IMR-90 (cell line): ENCODE measurements at regions not wholly inside any gene's neighbourhood (a gene's known extent, or its start where the extent isn't known, plus 50 kb on each side); places are given as distances from the start of the nearest gene placed in this dataset.

Source experiments
- ATAC-seq: fragments of 200-7000 bp; cut with Tn5 transposase; 2 replicates; pipeline ENCODE4 v1.9.1; 2020; ENCODE audit warnings: low read depth, mild to moderate bottlenecking, moderate library complexity
- BruUV-seq: library from RNA; stranded (reverse); fragments of 400-500 nt; replicated peaks from 2 replicates; lab custom pipeline; 2021; lab: Mats Ljungman, UMichigan
- CTCF ChIA-PET: fragments of 300-600 bp; formaldehyde crosslinking; extraction: SDS; loops from one replicate; lab custom pipeline; 2021; ENCODE audit warnings: antibody characterized with exemption; lab: Yijun Ruan, JAX
- POLR2A ChIA-PET: fragments of 300-600 bp; sonication (Branson Sonifier 250); formaldehyde crosslinking; loops from one replicate; lab custom pipeline; 2022; ENCODE audit warnings: antibody characterized with exemption; ENCODE audit not compliant: unreplicated experiment; lab: Charles Lee
- DNase-seq: peaks from one replicate; pipeline ENCODE4 v3.0.0; 2013
- H2AFZ ChIP-seq: replicated peaks from 2 replicates; pipeline ENCODE3; 2013; ENCODE audit warnings: low read length, mild to moderate bottlenecking; ENCODE audit not compliant: poor library complexity
- H2AK5ac ChIP-seq: 2 replicates; pipeline ENCODE4 v1.6.1; 2013; ENCODE audit warnings: low read depth, low read length, inconsistent platforms
- H2AK9ac ChIP-seq: replicated peaks from 2 replicates; pipeline ENCODE3; 2013; ENCODE audit warnings: mild to moderate bottlenecking, low read depth, low read length, moderate library complexity; ENCODE audit not compliant: poor library complexity
- H2BK120ac ChIP-seq: 2 replicates; pipeline ENCODE4 v1.6.1; 2013; ENCODE audit warnings: low read depth, low read length, inconsistent platforms
- H2BK15ac ChIP-seq: 3 replicates; pipeline ENCODE4 v1.6.1; 2013; ENCODE audit warnings: low read depth, low read length, inconsistent platforms
- H2BK20ac ChIP-seq: 2 replicates; pipeline ENCODE4 v1.6.1; 2013; ENCODE audit warnings: low read depth, mild to moderate bottlenecking, inconsistent platforms, low read length, moderate library complexity
- H2BK5ac ChIP-seq: 2 replicates; pipeline ENCODE4 v1.6.1; 2013; ENCODE audit warnings: mild to moderate bottlenecking, low read depth, low read length, inconsistent platforms; ENCODE audit not compliant: poor library complexity, severe bottlenecking
- H3K14ac ChIP-seq: replicated peaks from 2 replicates; pipeline ENCODE4 v1.6.1; 2013; ENCODE audit warnings: low read depth, low read length, inconsistent platforms
- H3K18ac ChIP-seq: 2 replicates; pipeline ENCODE4 v1.6.1; 2013; ENCODE audit warnings: low read depth, low read length, control low read depth
- H3K23ac ChIP-seq: 2 replicates; pipeline ENCODE4 v1.6.1; 2013; ENCODE audit warnings: low read depth, low read length, inconsistent platforms
- H3K27ac ChIP-seq: 2 replicates; pipeline ENCODE4 v1.5.1; 2013; ENCODE audit warnings: mild to moderate bottlenecking, control low read depth, low read length; ENCODE audit not compliant: insufficient read depth
- H3K27me3 ChIP-seq: 2 replicates; pipeline ENCODE4 v1.6.1; 2013; ENCODE audit warnings: low read length; ENCODE audit not compliant: control insufficient read depth, insufficient read depth
- H3K36me3 ChIP-seq: 2 replicates; pipeline ENCODE4 v1.6.1; 2013; ENCODE audit warnings: low read length, mixed read lengths; ENCODE audit not compliant: control insufficient read depth, insufficient read depth
- H3K4ac ChIP-seq: 2 replicates; pipeline ENCODE4 v1.6.1; 2013; ENCODE audit warnings: low read depth, low read length, inconsistent platforms
- H3K4me1 ChIP-seq: 2 replicates; pipeline ENCODE4 v1.6.1; 2013; ENCODE audit warnings: low read length, mixed read lengths; ENCODE audit not compliant: control insufficient read depth, insufficient read depth
- H3K4me2 ChIP-seq: 2 replicates; pipeline ENCODE4 v1.6.1; 2013; ENCODE audit warnings: low read depth, mild to moderate bottlenecking, control low read depth, low read length, moderate library complexity
- H3K4me3 ChIP-seq: 2 replicates; pipeline ENCODE4 v1.5.1; 2013; ENCODE audit warnings: low read depth, mild to moderate bottlenecking, control low read depth, low read length, moderate library complexity; ENCODE audit not compliant: insufficient read depth
- H3K56ac ChIP-seq: 2 replicates; pipeline ENCODE4 v1.6.1; 2013; ENCODE audit warnings: low read length, inconsistent platforms; ENCODE audit not compliant: insufficient read depth; ENCODE audit errors: extremely low read depth
- H3K79me1 ChIP-seq, 2 experiments: 2 replicates each; pipeline ENCODE4 v1.6.1; 2013; ENCODE audit warnings: low read length in 2 of 2, inconsistent platforms in 1 of 2, low read depth in 1 of 2
- H3K9ac ChIP-seq: 2 replicates; pipeline ENCODE4 v1.6.1; 2013; ENCODE audit warnings: low read depth, low read length, control low read depth
- H3K9me1 ChIP-seq: 2 replicates; pipeline ENCODE4 v1.6.1; 2013; ENCODE audit warnings: low read length, inconsistent platforms; ENCODE audit not compliant: insufficient read depth
- H3K9me3 ChIP-seq: 2 replicates; pipeline ENCODE4 v1.6.1; 2013; ENCODE audit warnings: low read length; ENCODE audit not compliant: control insufficient read depth, insufficient read depth
- H4K20me1 ChIP-seq: 2 replicates; pipeline ENCODE4 v1.6.1; 2013; ENCODE audit warnings: low read length, inconsistent platforms; ENCODE audit not compliant: insufficient read depth
- H4K5ac ChIP-seq: 2 replicates; pipeline ENCODE4 v1.6.1; 2013; ENCODE audit warnings: mild to moderate bottlenecking, low read depth, low read length, control low read depth
- H4K8ac ChIP-seq, 2 experiments: 2 replicates each; pipeline ENCODE4 v1.6.1; 2013; ENCODE audit warnings: low read depth in 2 of 2, low read length in 2 of 2, control low read depth in 1 of 2, inconsistent platforms in 1 of 2
- H4K91ac ChIP-seq: 2 replicates; pipeline ENCODE4 v1.6.1; 2013; ENCODE audit warnings: low read depth, low read length, inconsistent platforms; ENCODE audit not compliant: insufficient read depth
- CEBPB ChIP-seq: IDR thresholded peaks from 2 replicates; pipeline ENCODE4 v1.6.1; 2012; ENCODE audit warnings: low read depth, low read length, improper control_type of control experiment
- CTCF ChIP-seq: conservative IDR thresholded peaks from 2 replicates; pipeline ENCODE4 v1.5.1; 2012; ENCODE audit warnings: mild to moderate bottlenecking, low read depth, low read length, improper control_type of control experiment
- RAD21 ChIP-seq: IDR thresholded peaks from 2 replicates; pipeline ENCODE4 v1.6.1; 2012; ENCODE audit warnings: low read length, improper control_type of control experiment
- SMC3 ChIP-seq: fragments of 150-350 bp; IDR thresholded peaks from 2 replicates; pipeline ENCODE4 v1.6.1; 2016; ENCODE audit warnings: low read depth, mild to moderate bottlenecking, antibody characterized with exemption, low read length, moderate library complexity
- USF2 ChIP-seq: fragments of 150-350 bp; IDR thresholded peaks from 2 replicates; pipeline ENCODE4 v1.6.1; 2017; ENCODE audit warnings: mild to moderate bottlenecking, antibody characterized with exemption, low read length, low read depth
- WGBS, 2 experiments: methylation state at CpG; one replicate each; pipeline versions ENCODE4 v1.1.5 to v1.1.7; 2013; ENCODE audit warnings: missing lambda C conversion rate in 2 of 2; ENCODE audit not compliant: insufficient read length in 1 of 2; ENCODE audit errors: extremely low coverage in 2 of 2; 5-methylcytosine and 5-hydroxymethylcytosine counted together
- dilution Hi-C: fragments of 300-500 bp; cut with HindIII; formaldehyde crosslinking; loops from one replicate; pipeline ENCODE4 v1.14.3; 2018; ENCODE audit warnings: low sequenced_read_pairs; ENCODE audit not compliant: unreplicated experiment
- in situ Hi-C: fragments of 300-500 bp; cut with MboI; formaldehyde crosslinking; loops from 3 replicates; pipeline ENCODE4 v1.14.3; 2019; ENCODE audit warnings: low sequenced_read_pairs, inconsistent platforms, mixed read lengths
- intact Hi-C: fragments of 100-400 bp; cut with micrococcal nuclease; formaldehyde crosslinking; loops from 2 replicates; pipeline ENCODE4 v1.10.0; 2022

GRCh38 chr2:84022810-84023431, 436.2 kb downstream of the SUCLG1 start:
- H2BK120ac ChIP-seq: no peak overlapping the region
- dilution Hi-C loops: no loop called here
- ChIA-PET CTCF (interaction anchor here (0.6 to 1.3 kb wide), 4 partner anchors 15 to 292 kb away, joined by 3 to 7 read pairs (median 3); no protein-coding TSS in a partner anchor), POLR2A (no interaction called here)
- no peak overlapping the region for H3K23ac ChIP-seq
- H3K4me3 ChIP-seq: no peak overlapping the region
- no peaks in the 10 kb centered on the region for H3K9me3 ChIP-seq
- ATAC-seq: peak; percentile 77
- no peak overlapping the region for H4K8ac ChIP-seq
- no peak overlapping the region for H2BK15ac ChIP-seq
- H2AK9ac ChIP-seq: no peak overlapping the region
- H3K9ac ChIP-seq: no peak overlapping the region
- H3K9me1 ChIP-seq: no peaks in the 10 kb centered on the region
- intact Hi-C loops: loop anchor here (1.0 to 5.0 kb wide), 4 partner anchors 280 to 609 kb away; no protein-coding TSS in a partner anchor
- no peak overlapping the region for H3K27ac ChIP-seq
- H2BK5ac ChIP-seq: no peak overlapping the region
- no peak overlapping the region for H3K14ac ChIP-seq
- TF ChIP-seq RAD21 (peak; percentile 54), CTCF (peak; percentile 62), USF2 (no peak), CEBPB (no peak), SMC3 (peak; percentile 74)
- no peaks in the 10 kb centered on the region for H3K79me1 ChIP-seq
- H3K4ac ChIP-seq: no peak overlapping the region
- H4K20me1 ChIP-seq: no peaks in the 10 kb centered on the region
- no peaks in the 10 kb centered on the region for H3K36me3 ChIP-seq
- no TSS peak for BruUV-seq
- WGBS, 2 experiments: 100% methylated on average over 1 of the region's 5 CpGs; no CpG with 5 or more reads in 1 of the 2 experiments
- no peaks in the 10 kb centered on the region for H3K27me3 ChIP-seq
- peak; percentile 60 for DNase-seq
- H3K18ac ChIP-seq: no peak overlapping the region
- H2AK5ac ChIP-seq: no peak overlapping the region
- H2BK20ac ChIP-seq: no peak overlapping the region
- H3K56ac ChIP-seq: no peak overlapping the region
- H2AFZ ChIP-seq: no peak overlapping the region
- no peak overlapping the region for H4K5ac ChIP-seq
- no peaks in the 10 kb centered on the region for H3K4me1 ChIP-seq
- H3K4me2 ChIP-seq: no peak overlapping the region
- no peak overlapping the region for H4K91ac ChIP-seq
- in situ Hi-C loops: loop anchor here (5.0 kb wide), 1 partner anchor 294 kb away; no protein-coding TSS in a partner anchor
